Transverse colon (tissue), 4 donors: ENCODE measurements at regions not wholly inside any gene's neighbourhood (a gene's known extent, or its start where the extent isn't known, plus 50 kb on each side); places are given as distances from the start of the nearest gene placed in this dataset.

Experiments used
- POLR2A ChIP-seq: fragments of 450-650 bp; IDR thresholded peaks from one replicate; pipeline ENCODE4 v1.6.1; 2016; ENCODE audit warnings: antibody characterized with exemption, mild to moderate bottlenecking, moderate library complexity
- POLR2AphosphoS5 ChIP-seq, 3 donors: sonication (generic); formaldehyde crosslinking; IDR thresholded peaks; one replicate each; pipeline ENCODE4 v1.6.1; 2016; ENCODE audit warnings: antibody characterized with exemption in 3 of 3
- TF ChIP-seq, protein P1 (sequence below), 5 experiments: fragments of 200-600 bp in 3 of 5; fragments of 450-650 bp in 2 of 5; sonication (generic) in 3 of 5; IDR thresholded peaks; 1 replicate in 2 of 5; 2 replicates in 3 of 5; pipeline ENCODE4 v1.5.1; 2016 to 2017; ENCODE audit warnings: antibody characterized with exemption in 5 of 5, inconsistent platforms in 3 of 5, mild to moderate bottlenecking in 2 of 5, moderate library complexity in 1 of 5

DNA sequence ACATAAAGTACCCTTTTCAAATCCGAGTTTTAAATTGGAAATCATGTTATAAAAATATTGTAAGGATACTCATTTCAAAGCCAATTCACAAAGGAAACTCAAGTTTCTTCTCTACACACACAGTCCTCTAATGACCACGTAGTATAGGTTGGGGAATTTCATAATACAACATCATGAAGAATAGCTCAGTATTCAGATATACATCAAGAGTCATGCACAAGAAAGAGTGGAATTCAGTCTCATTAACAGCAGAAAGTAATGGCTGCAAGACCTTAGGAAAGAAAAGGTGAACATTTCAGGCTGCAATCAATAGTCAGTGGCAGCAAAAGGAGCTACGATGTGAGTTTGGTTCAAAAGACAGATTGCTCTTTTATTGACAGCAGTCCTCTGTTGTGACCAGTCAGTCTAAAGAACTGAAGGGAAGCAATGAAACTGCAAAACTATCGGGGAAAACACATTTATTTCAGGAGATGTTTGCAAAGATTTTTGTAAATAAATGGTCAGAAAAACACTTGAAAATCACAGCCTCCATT is 317.2 kb downstream of the IPMK start:
- TF ChIP-seq POLR2A (no peak), POLR2AphosphoS5 (IDR thresholded peaks at IDR 0.05) (no peak)
- TF ChIP-seq, protein P1, sequence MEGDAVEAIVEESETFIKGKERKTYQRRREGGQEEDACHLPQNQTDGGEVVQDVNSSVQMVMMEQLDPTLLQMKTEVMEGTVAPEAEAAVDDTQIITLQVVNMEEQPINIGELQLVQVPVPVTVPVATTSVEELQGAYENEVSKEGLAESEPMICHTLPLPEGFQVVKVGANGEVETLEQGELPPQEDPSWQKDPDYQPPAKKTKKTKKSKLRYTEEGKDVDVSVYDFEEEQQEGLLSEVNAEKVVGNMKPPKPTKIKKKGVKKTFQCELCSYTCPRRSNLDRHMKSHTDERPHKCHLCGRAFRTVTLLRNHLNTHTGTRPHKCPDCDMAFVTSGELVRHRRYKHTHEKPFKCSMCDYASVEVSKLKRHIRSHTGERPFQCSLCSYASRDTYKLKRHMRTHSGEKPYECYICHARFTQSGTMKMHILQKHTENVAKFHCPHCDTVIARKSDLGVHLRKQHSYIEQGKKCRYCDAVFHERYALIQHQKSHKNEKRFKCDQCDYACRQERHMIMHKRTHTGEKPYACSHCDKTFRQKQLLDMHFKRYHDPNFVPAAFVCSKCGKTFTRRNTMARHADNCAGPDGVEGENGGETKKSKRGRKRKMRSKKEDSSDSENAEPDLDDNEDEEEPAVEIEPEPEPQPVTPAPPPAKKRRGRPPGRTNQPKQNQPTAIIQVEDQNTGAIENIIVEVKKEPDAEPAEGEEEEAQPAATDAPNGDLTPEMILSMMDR (IDR thresholded peaks at IDR 0.05): no peak
